H1 (cell line): ENCODE measurements at regions not wholly inside any gene's neighbourhood (a gene's known extent, or its start where the extent isn't known, plus 50 kb on each side); places are given as distances from the start of the nearest gene placed in this dataset.

ENCODE experiments used
- CTCF ChIA-PET: fragments of 300-600 bp; sonication (Branson Sonifier 250); formaldehyde crosslinking; loops from one replicate; lab custom pipeline; 2021; ENCODE audit not compliant: partially characterized antibody; lab: Charles Lee
- POLR2A ChIA-PET: fragments of 300-600 bp; sonication (Branson Sonifier 250); formaldehyde crosslinking; loops from one replicate; lab custom pipeline; 2021; ENCODE audit warnings: inconsistent platforms; ENCODE audit not compliant: partially characterized antibody; lab: Charles Lee
- DNase-seq, 2 experiments: peaks; one replicate each; pipeline versions ENCODE4 v3.0.0 to v3.0.0-alpha.2; 2010 to 2022; ENCODE audit warnings: low spot score in 2 of 2, low read depth in 1 of 2, mixed read lengths in 1 of 2
- FAIRE-seq: peaks from 2 replicates; lab custom pipeline; 2011; peaks lifted over from hg19 to GRCh38; lab: Jason Lieb, UNC
- H2AFZ ChIP-seq: 2 replicates; pipeline ENCODE4 v1.8.1; 2012; ENCODE audit warnings: low read length, inconsistent platforms
- H2AK5ac ChIP-seq: 2 replicates; pipeline ENCODE4 v1.6.1; 2013; ENCODE audit warnings: low read depth, low read length
- H2BK120ac ChIP-seq: replicated peaks from 2 replicates; pipeline ENCODE3; 2013; ENCODE audit warnings: low read depth, low read length, inconsistent platforms
- H2BK12ac ChIP-seq: 2 replicates; pipeline ENCODE4 v1.6.1; 2013; ENCODE audit warnings: low read depth, low read length
- H2BK15ac ChIP-seq: 2 replicates; pipeline ENCODE4 v1.6.1; 2013; ENCODE audit warnings: low read length
- H2BK20ac ChIP-seq: 2 replicates; pipeline ENCODE4 v1.6.1; 2013; ENCODE audit warnings: low read length
- H2BK5ac ChIP-seq: 2 replicates; pipeline ENCODE4 v1.6.1; 2013; ENCODE audit warnings: low read depth, low read length
- H3K14ac ChIP-seq: 2 replicates; pipeline ENCODE4 v1.6.1; 2013; ENCODE audit warnings: inconsistent platforms; ENCODE audit not compliant: insufficient read length
- H3K18ac ChIP-seq: 2 replicates; pipeline ENCODE4 v1.6.1; 2013; ENCODE audit warnings: low read length; ENCODE audit errors: extremely low read depth
- H3K23ac ChIP-seq: 2 replicates; pipeline ENCODE4 v1.6.1; 2013; ENCODE audit warnings: inconsistent platforms; ENCODE audit not compliant: insufficient read length
- H3K23me2 ChIP-seq: 2 replicates; pipeline ENCODE4 v1.6.1; 2013; ENCODE audit warnings: low read depth, low read length
- H3K27ac ChIP-seq: 2 replicates; pipeline ENCODE4 v1.6.1; 2011; ENCODE audit warnings: low read depth, low read length, inconsistent platforms
- H3K27me3 ChIP-seq, 4 experiments: replicated peaks in 1 of 4; 1 replicate in 1 of 4; 2 replicates in 3 of 4; pipeline versions ENCODE4 v1.6.1 to v1.8.1; 2011 to 2013; ENCODE audit warnings: low read length in 3 of 4, mild to moderate bottlenecking in 3 of 4, inconsistent platforms in 2 of 4, mixed read lengths in 2 of 4, moderate library complexity in 1 of 4; ENCODE audit not compliant: control insufficient read depth in 3 of 4, insufficient read depth in 3 of 4; ENCODE audit errors: extremely low read depth in 1 of 4
- H3K36me3 ChIP-seq, 4 experiments: 2 replicates each; pipeline versions ENCODE4 v1.6.1 to v1.8.1; 2011 to 2013; ENCODE audit warnings: mild to moderate bottlenecking in 4 of 4, low read length in 3 of 4, moderate library complexity in 2 of 4, control low read depth in 1 of 4, inconsistent platforms in 1 of 4; ENCODE audit not compliant: insufficient read depth in 4 of 4, control insufficient read depth in 2 of 4
- H3K4ac ChIP-seq: replicated peaks from 2 replicates; pipeline ENCODE3; 2013; ENCODE audit warnings: low read length, low read depth, mixed read lengths, inconsistent platforms; ENCODE audit not compliant: insufficient read length
- H3K4me1 ChIP-seq, 4 experiments: replicated peaks in 1 of 4; 1 replicate in 1 of 4; 2 replicates in 3 of 4; pipeline versions ENCODE4 v1.6.1 to v1.8.1; 2011 to 2013; ENCODE audit warnings: low read length in 3 of 4, inconsistent platforms in 2 of 4, mixed read lengths in 1 of 4; ENCODE audit not compliant: insufficient read depth in 4 of 4, control insufficient read depth in 3 of 4
- H3K4me2 ChIP-seq, 2 experiments: 2 replicates each; pipeline versions ENCODE4 v1.6.1 to v1.8.1; 2011 to 2013; ENCODE audit warnings: low read depth in 2 of 2, low read length in 2 of 2, control low read depth in 1 of 2, inconsistent platforms in 1 of 2, mild to moderate bottlenecking in 1 of 2; ENCODE audit not compliant: insufficient read depth in 1 of 2
- H3K4me3 ChIP-seq, 4 experiments: fragments of 200-600, 300-600 bp in 1 of 4; sonication (generic), shearing (Covaris generic), sonication (Bioruptor Twin) in 1 of 4; 2 replicates each; pipeline versions ENCODE4 v1.5.1 to v1.8.1; 2011 to 2016; ENCODE audit warnings: low read length in 4 of 4, low read depth in 3 of 4, control low read depth in 2 of 4, inconsistent platforms in 2 of 4, mild to moderate bottlenecking in 2 of 4, mixed read lengths in 1 of 4, moderate library complexity in 1 of 4; ENCODE audit not compliant: insufficient read depth in 2 of 4; ENCODE audit errors: extremely low read depth in 1 of 4
- H3K56ac ChIP-seq: replicated peaks from 2 replicates; pipeline ENCODE3; 2013; ENCODE audit warnings: low read depth, mild to moderate bottlenecking, mixed read lengths, low read length, inconsistent platforms; ENCODE audit not compliant: insufficient read length
- H3K79me1 ChIP-seq: 2 replicates; pipeline ENCODE4 v1.6.1; 2013; ENCODE audit warnings: low read depth, low read length, control low read depth
- H3K79me2 ChIP-seq, 2 experiments: 2 replicates each; pipeline versions ENCODE4 v1.6.1 to v1.8.1; 2012 to 2013; ENCODE audit warnings: low read length in 2 of 2, mild to moderate bottlenecking in 2 of 2, inconsistent platforms in 1 of 2; ENCODE audit not compliant: insufficient read depth in 2 of 2, control insufficient read depth in 1 of 2
- H3K9ac ChIP-seq, 4 experiments: replicated peaks in 1 of 4; 1 replicate in 1 of 4; 2 replicates in 3 of 4; pipeline versions ENCODE4 v1.6.1 to v1.8.1; 2011 to 2013; ENCODE audit warnings: low read depth in 3 of 4, low read length in 3 of 4, control low read depth in 2 of 4, mild to moderate bottlenecking in 2 of 4, moderate library complexity in 2 of 4, inconsistent platforms in 1 of 4; ENCODE audit errors: extremely low read depth in 1 of 4
- H3K9me3 ChIP-seq, 2 experiments: 2 replicates each; pipeline versions ENCODE4 v1.6.1 to v1.8.1; 2012 to 2013; ENCODE audit warnings: mild to moderate bottlenecking in 2 of 2, moderate library complexity in 2 of 2, control low read depth in 1 of 2, inconsistent platforms in 1 of 2, low read depth in 1 of 2, low read length in 1 of 2, mixed read lengths in 1 of 2; ENCODE audit not compliant: insufficient read depth in 2 of 2
- H4K20me1 ChIP-seq, 2 experiments: replicated peaks in 1 of 2; 2 replicates each; pipeline versions ENCODE3 to v1.8.1; 2011 to 2013; ENCODE audit warnings: inconsistent platforms in 2 of 2, low read length in 2 of 2, mild to moderate bottlenecking in 1 of 2; ENCODE audit not compliant: insufficient read depth in 2 of 2, control insufficient read depth in 1 of 2
- H4K5ac ChIP-seq: 2 replicates; pipeline ENCODE4 v1.6.1; 2013; ENCODE audit warnings: low read length, low read depth, mixed read lengths, inconsistent platforms; ENCODE audit not compliant: insufficient read length
- H4K8ac ChIP-seq: 2 replicates; pipeline ENCODE4 v1.8.0; 2013; ENCODE audit warnings: mild to moderate bottlenecking, moderate library complexity, low read length, inconsistent platforms; ENCODE audit not compliant: insufficient read depth; ENCODE audit errors: extremely low read depth
- H4K91ac ChIP-seq: replicated peaks from 2 replicates; pipeline ENCODE3; 2013; ENCODE audit warnings: low read length, mixed read lengths, inconsistent platforms; ENCODE audit not compliant: insufficient read length
- ASH2L ChIP-seq: fragments of 200-600, 300-600 bp; sonication (generic); IDR thresholded peaks from one replicate; pipeline ENCODE4 v1.7.1; 2017; ENCODE audit warnings: low read length
- BCL11A ChIP-seq, 2 experiments: IDR thresholded peaks; one replicate each; pipeline ENCODE4 v1.6.1; 2011; ENCODE audit warnings: low read depth in 2 of 2, low read length in 2 of 2, mild to moderate bottlenecking in 2 of 2
- CBX5 ChIP-seq: fragments of 300-800, 300-1000 bp; sonication (generic); IDR thresholded peaks from 2 replicates; pipeline ENCODE4 v1.7.1; 2016; ENCODE audit warnings: antibody characterized with exemption, low read length, low read depth
- CBX8 ChIP-seq: fragments of 300-800, 300-1000 bp; sonication (generic); IDR thresholded peaks from 2 replicates; pipeline ENCODE4 v1.7.1; 2016; ENCODE audit warnings: low read depth, low read length, borderline replicate concordance
- CHD1 ChIP-seq: IDR thresholded peaks from 2 replicates; pipeline ENCODE4 v1.6.1; 2012; ENCODE audit warnings: low read depth, low read length, improper control_type of control experiment
- CTBP2 ChIP-seq: IDR thresholded peaks from 2 replicates; pipeline ENCODE4 v1.7.0; 2011; ENCODE audit warnings: borderline replicate concordance, mild to moderate bottlenecking, moderate library complexity, mixed read lengths, low read length; ENCODE audit not compliant: insufficient read depth, insufficient read length
- JUN ChIP-seq: IDR thresholded peaks from 2 replicates; pipeline ENCODE4 v1.6.1; 2011; ENCODE audit warnings: low read depth, mild to moderate bottlenecking, improper control_type of control experiment, low read length
- KDM1A ChIP-seq: fragments of 200-600, 300-600 bp; sonication (generic); IDR thresholded peaks from 2 replicates; pipeline ENCODE4 v1.7.1; 2016; ENCODE audit warnings: mild to moderate bottlenecking, low read length, borderline replicate concordance
- NRF1 ChIP-seq: IDR thresholded peaks from 2 replicates; pipeline ENCODE4 v1.6.1; 2011; ENCODE audit warnings: mild to moderate bottlenecking, low read depth, low read length, improper control_type of control experiment
- RAD21 ChIP-seq, 2 experiments: IDR thresholded peaks in 1 of 2; conservative IDR thresholded peaks in 1 of 2; 2 replicates each; pipeline ENCODE4 v1.6.1; 2011; ENCODE audit warnings: low read depth in 2 of 2, low read length in 2 of 2, improper control_type of control experiment in 1 of 2, inconsistent platforms in 1 of 2, mild to moderate bottlenecking in 1 of 2, moderate library complexity in 1 of 2
- SAP30 ChIP-seq: fragments of 300-600 bp; sonication (generic); IDR thresholded peaks from 2 replicates; pipeline ENCODE4 v1.7.1; 2012; ENCODE audit warnings: low read length, moderate library complexity, mild to moderate bottlenecking, inconsistent platforms; ENCODE audit not compliant: insufficient read depth, insufficient replicate concordance
- SP1 ChIP-seq: IDR thresholded peaks from 2 replicates; pipeline ENCODE4 v1.6.1; 2011; ENCODE audit warnings: low read depth, low read length
- SRF ChIP-seq: IDR thresholded peaks from 2 replicates; pipeline ENCODE4 v1.6.1; 2011; ENCODE audit warnings: mild to moderate bottlenecking, low read depth, low read length, moderate library complexity
- TEAD4 ChIP-seq: IDR thresholded peaks from 2 replicates; pipeline ENCODE4 v1.6.1; 2012; ENCODE audit warnings: low read depth, low read length, inconsistent platforms, mixed read lengths
- YY1 ChIP-seq: IDR thresholded peaks from 2 replicates; pipeline ENCODE4 v1.6.1; 2011; ENCODE audit warnings: low read depth, mild to moderate bottlenecking, low read length
- ZNF274 ChIP-seq: IDR thresholded peaks from 2 replicates; pipeline ENCODE4 v1.7.0; 2012; ENCODE audit warnings: low read length, borderline replicate concordance; ENCODE audit errors: extremely low read depth
- WGBS, 2 experiments: shearing (Covaris generic) in 1 of 2; methylation state at CpG; one replicate each; pipeline versions ENCODE4 v1.1.6 to v1.1.7; 2013 to 2015; ENCODE audit warnings: low lambda C conversion rate in 2 of 2, mixed read lengths in 2 of 2, inconsistent platforms in 1 of 2, low coverage in 1 of 2, missing lambda C conversion rate in 1 of 2; ENCODE audit not compliant: insufficient replicate concordance in 2 of 2, insufficient coverage in 1 of 2, insufficient read length in 1 of 2; ENCODE audit errors: extremely low coverage in 1 of 2, missing lambda C conversion rate in 1 of 2; 5-methylcytosine and 5-hydroxymethylcytosine counted together

GRCh38 chr14:85824526-85824925 is 294.6 kb downstream of the FLRT2 start:
- no peak overlapping the region for H4K91ac ChIP-seq
- no peak for TF ChIP-seq CBX8
- TF ChIP-seq YY1: no peak
- no peak for TF ChIP-seq SP1
- no peak for TF ChIP-seq ASH2L
- TF ChIP-seq SRF: no peak
- TF ChIP-seq TEAD4: no peak
- no peak for TF ChIP-seq ZNF274
- no peak for TF ChIP-seq CHD1
- no peak for TF ChIP-seq CTBP2
- no peak for TF ChIP-seq KDM1A
- TF ChIP-seq BCL11A (IDR thresholded peaks at IDR 0.05; ENCODE audit: low read depth in 2 of 2, low read length in 2 of 2): no peak
- TF ChIP-seq JUN: no peak
- no peak for TF ChIP-seq CBX5
- no peak for TF ChIP-seq RAD21 (IDR thresholded peaks at IDR 0.05 in 1 of 2, conservative IDR thresholded peaks at IDR 0.05 in 1 of 2; ENCODE audit: low read depth in 2 of 2, low read length in 2 of 2)
- no peak for TF ChIP-seq NRF1
- no peak for TF ChIP-seq SAP30
- TF ChIP-seq, all 59 proteins: peak for 0
- H2BK20ac ChIP-seq: no peak overlapping the region
- H4K5ac ChIP-seq: no peak overlapping the region
- no peak overlapping the region for H2AK5ac ChIP-seq
- H3K4me2 ChIP-seq: no peak overlapping the region
- no peak overlapping the region for H3K4ac ChIP-seq
- no peak overlapping the region for H3K18ac ChIP-seq
- WGBS, 2 experiments: 78% methylated on average over 1 of the region's 1 CpG; no CpG with 5 or more reads in 1 of the 2 experiments
- no peak overlapping the region for H3K27ac ChIP-seq
- H3K9me3 ChIP-seq: no peaks in the 10 kb centered on the region
- no peaks in the 10 kb centered on the region for H3K36me3 ChIP-seq
- H2AFZ ChIP-seq: no peak overlapping the region
- ChIA-PET CTCF (interaction anchor here (1.1 to 1.2 kb wide), 2 partner anchors 31 to 32 kb away, joined by 3 read pairs; no protein-coding TSS in a partner anchor), POLR2A (no interaction called here)
- DNase-seq: no peak
- H3K23me2 ChIP-seq: no peaks in the 10 kb centered on the region
- no peaks in the 10 kb centered on the region for H3K79me2 ChIP-seq
- no peak overlapping the region for H3K4me3 ChIP-seq
- H2BK120ac ChIP-seq: no peak overlapping the region
- H3K9ac ChIP-seq: no peak overlapping the region
- H3K79me1 ChIP-seq: no peaks in the 10 kb centered on the region
- no peak overlapping the region for H3K14ac ChIP-seq
- H3K56ac ChIP-seq: no peak overlapping the region
- no peaks in the 10 kb centered on the region for H3K27me3 ChIP-seq
- no peak for FAIRE-seq
- no peak overlapping the region for H2BK12ac ChIP-seq
- H2BK5ac ChIP-seq: no peak overlapping the region
- H4K8ac ChIP-seq: no peak overlapping the region
- H3K4me1 ChIP-seq: no peaks in the 10 kb centered on the region
- no peaks in the 10 kb centered on the region for H4K20me1 ChIP-seq
- H3K23ac ChIP-seq: no peak overlapping the region
- no peak overlapping the region for H2BK15ac ChIP-seq
